HCT116 (cell line): ENCODE measurements at regions not wholly inside any gene's neighbourhood (a gene's known extent, or its start where the extent isn't known, plus 50 kb on each side); places are given as distances from the start of the nearest gene placed in this dataset.

ENCODE experiments used
- ATAC-seq: fragments of 200-7000 bp; cut with Tn5 transposase; 2 replicates; pipeline ENCODE4 v1.9.1; 2020; ENCODE audit warnings: mild to moderate bottlenecking, moderate library complexity
- BruUV-seq: library from RNA; stranded (reverse); fragments of 400-500 nt; replicated peaks from 2 replicates; lab custom pipeline; 2021; lab: Mats Ljungman, UMichigan
- CTCF ChIA-PET: fragments of 300-600 bp; sonication (Branson Sonifier 250); formaldehyde crosslinking; loops from one replicate; lab custom pipeline; 2021; ENCODE audit warnings: antibody characterized with exemption; lab: Charles Lee
- POLR2A ChIA-PET: fragments of 300-600, 350-600 bp; sonication (Branson Sonifier 250); formaldehyde crosslinking; loops from one replicate; lab custom pipeline; 2021; ENCODE audit warnings: antibody characterized with exemption; lab: Charles Lee
- RAD21 ChIA-PET, 2 experiments: fragments of 300-600 bp; sonication (Branson Sonifier 250); formaldehyde crosslinking; loops; one replicate each; lab custom pipeline; 2023; ENCODE audit warnings: low total read pairs in 2 of 2; ENCODE audit not compliant: uncharacterized antibody in 2 of 2, unreplicated experiment in 2 of 2, low non-redundant PET in 1 of 2; lab: Charles Lee
- DNase-seq: peaks from one replicate; pipeline ENCODE4 v3.0.0-alpha.2; 2010; ENCODE audit warnings: low read depth, low spot score
- H2AFZ ChIP-seq: fragments of 200-600 bp; shearing (Covaris generic), sonication (generic); 2 replicates; pipeline ENCODE4 v1.6.1; 2017; ENCODE audit warnings: low read depth, mixed run types, mixed read lengths, antibody characterized with exemption, low read length; ENCODE audit not compliant: poor library complexity, severe bottlenecking
- H3K27ac ChIP-seq: 2 replicates; pipeline ENCODE4 v1.5.1; 2012; ENCODE audit warnings: low read depth, low read length
- H3K27me3 ChIP-seq: fragments of 200-600 bp; sonication (generic); 2 replicates; pipeline ENCODE4 v1.6.1; 2016; ENCODE audit warnings: mixed run types, low read length, mixed read lengths; ENCODE audit not compliant: insufficient read depth
- H3K36me3 ChIP-seq, 2 experiments: fragments of 200-500 bp in 1 of 2; fragments of 200-600 bp in 1 of 2; sonication (Bioruptor generic) in 1 of 2; sonication (generic) in 1 of 2; 2 replicates each; pipeline versions ENCODE4 v1.5.1 to v1.6.1; 2014 to 2016; ENCODE audit warnings: low read length in 2 of 2, inconsistent platforms in 1 of 2, mixed read lengths in 1 of 2, mixed run types in 1 of 2; ENCODE audit not compliant: insufficient read depth in 2 of 2, control insufficient read depth in 1 of 2
- H3K4me1 ChIP-seq, 2 experiments: fragments of 200-600 bp in 1 of 2; sonication (generic) in 1 of 2; 2 replicates each; pipeline versions ENCODE4 v1.5.1 to v1.6.1; 2012 to 2017; ENCODE audit warnings: low read length in 2 of 2, inconsistent platforms in 1 of 2, mild to moderate bottlenecking in 1 of 2, mixed read lengths in 1 of 2, mixed run types in 1 of 2, moderate library complexity in 1 of 2; ENCODE audit not compliant: insufficient read depth in 2 of 2, control insufficient read depth in 1 of 2
- H3K4me2 ChIP-seq: fragments of 200-600 bp; sonication (generic); 2 replicates; pipeline ENCODE4 v1.6.1; 2017; ENCODE audit warnings: mixed run types, low read length, mixed read lengths
- H3K4me3 ChIP-seq, 2 experiments: fragments of 200-600 bp in 1 of 2; sonication (generic) in 1 of 2; replicated peaks in 1 of 2; 2 replicates each; pipeline ENCODE4 v1.5.1; 2011 to 2016; ENCODE audit warnings: low read length in 2 of 2, control low read depth in 1 of 2, low read depth in 1 of 2, mild to moderate bottlenecking in 1 of 2, mixed read lengths in 1 of 2, mixed run types in 1 of 2
- H3K79me2 ChIP-seq: fragments of 200-600 bp; sonication (generic); 2 replicates; pipeline ENCODE4 v1.6.1; 2017; ENCODE audit warnings: mild to moderate bottlenecking, mixed run types, low read length, moderate library complexity, mixed read lengths; ENCODE audit not compliant: insufficient read depth
- H3K9ac ChIP-seq: fragments of 200-600 bp; sonication (generic); 2 replicates; pipeline ENCODE4 v1.6.1; 2016; ENCODE audit warnings: low read length, mixed read lengths
- H3K9me2 ChIP-seq: fragments of 200-600 bp; sonication (generic), shearing (Covaris generic); 2 replicates; pipeline ENCODE4 v1.6.1; 2017; ENCODE audit warnings: mixed run types, mild to moderate bottlenecking, moderate library complexity; ENCODE audit not compliant: insufficient read depth
- H3K9me3 ChIP-seq, 2 experiments: fragments of 200-500 bp in 1 of 2; fragments of 200-600 bp in 1 of 2; sonication (Bioruptor generic) in 1 of 2; sonication (generic) in 1 of 2; 2 replicates each; pipeline ENCODE4 v1.6.1; 2014 to 2017; ENCODE audit warnings: low read length in 2 of 2, mixed read lengths in 2 of 2, inconsistent platforms in 1 of 2, low read depth in 1 of 2, mild to moderate bottlenecking in 1 of 2, mixed run types in 1 of 2, moderate library complexity in 1 of 2; ENCODE audit not compliant: control insufficient read depth in 1 of 2, insufficient read depth in 1 of 2
- H4K20me1 ChIP-seq: fragments of 200-600 bp; sonication (generic), shearing (Covaris generic); 2 replicates; pipeline ENCODE4 v1.6.1; 2017; ENCODE audit warnings: mixed run types, mild to moderate bottlenecking, moderate library complexity; ENCODE audit not compliant: insufficient read depth
- CBX3 ChIP-seq: IDR thresholded peaks from 2 replicates; pipeline ENCODE4 v1.6.1; 2012; ENCODE audit warnings: low read depth
- CEBPB ChIP-seq: IDR thresholded peaks from 2 replicates; pipeline ENCODE4 v1.6.1; 2012; ENCODE audit warnings: low read depth
- EGR1 ChIP-seq: IDR thresholded peaks from 2 replicates; pipeline ENCODE4 v1.6.1; 2012; ENCODE audit warnings: low read depth
- ELF1 ChIP-seq: IDR thresholded peaks from 2 replicates; pipeline ENCODE4 v1.6.1; 2012; ENCODE audit warnings: low read depth, borderline replicate concordance
- EZH2 ChIP-seq: fragments of 200-600 bp; sonication (generic); IDR thresholded peaks from 2 replicates; pipeline ENCODE4 v1.6.1; 2017; ENCODE audit warnings: antibody characterized with exemption, mixed run types
- EZH2phosphoT487 ChIP-seq: fragments of 200-600 bp; IDR thresholded peaks from 2 replicates; pipeline ENCODE4 v1.6.1; 2018; ENCODE audit warnings: antibody characterized with exemption, borderline replicate concordance
- FOSL1 ChIP-seq: IDR thresholded peaks from 2 replicates; pipeline ENCODE4 v1.6.1; 2012; ENCODE audit warnings: low read depth
- JUND ChIP-seq: IDR thresholded peaks from 2 replicates; pipeline ENCODE4 v1.6.1; 2012
- POLR2AphosphoS5 ChIP-seq: IDR thresholded peaks from 2 replicates; pipeline ENCODE4 v1.6.1; 2011; ENCODE audit warnings: mild to moderate bottlenecking, low read depth, low read length, moderate library complexity
- RAD21 ChIP-seq: IDR thresholded peaks from 2 replicates; pipeline ENCODE4 v1.6.1; 2012; ENCODE audit warnings: low read depth, mild to moderate bottlenecking
- REST ChIP-seq: IDR thresholded peaks from 2 replicates; pipeline ENCODE4 v1.6.1; 2012; ENCODE audit warnings: low read depth
- SIN3A ChIP-seq: IDR thresholded peaks from 2 replicates; pipeline ENCODE4 v1.6.1; 2012; ENCODE audit warnings: low read depth
- SRF ChIP-seq: IDR thresholded peaks from 2 replicates; pipeline ENCODE4 v1.6.1; 2012; ENCODE audit warnings: low read depth
- YY1 ChIP-seq: IDR thresholded peaks from 2 replicates; pipeline ENCODE4 v1.6.1; 2011; ENCODE audit warnings: low read length, low read depth, moderate library complexity, mild to moderate bottlenecking; ENCODE audit not compliant: insufficient replicate concordance; ENCODE audit errors: extremely low read depth
- intact Hi-C: fragments of 100-400 bp; cut with micrococcal nuclease; formaldehyde crosslinking; loops from 2 replicates; pipeline ENCODE4 v1.10.0; 2022
- TF ChIP-seq, protein P1 (sequence below): IDR thresholded peaks from 2 replicates; pipeline ENCODE4 v1.6.1; 2012

- Histone ChIP-seq H3K9me2 (no peaks in the 10 kb centered on the region), H3K4me1 (peaks cover 72 to 80% of the 10 kb centered on the region in 2 experiments), H3K4me2 (peak overlapping the region; percentile 52; the same call in 1 of the 2 replicates), H3K9me3 (no peaks in the 10 kb centered on the region), H3K27ac (peak overlapping the region; percentile 95), H3K27me3 (no peaks in the 10 kb centered on the region), H3K79me2 (peaks cover 28% of the 10 kb centered on the region), H3K36me3 (0 out of 4 replicates have a peak, but pooled peaks cover 0 to 4% of the 10 kb centered on the region in 2 experiments), H4K20me1 (no peaks in the 10 kb centered on the region), H2AFZ (no peak overlapping the region), H3K9ac (peak overlapping the region; percentile 62), H3K4me3 (no peak overlapping the region)
- ChIA-PET POLR2A (no interaction called here), CTCF (no interaction called here), RAD21 (no interaction called here)
- ATAC-seq (no peak), DNase-seq (no peak)
- intact Hi-C loops, result loop anchor here (5.0 kb wide), 1 partner anchor 686 kb away; no protein-coding TSS in a partner anchor
- BruUV-seq, result no TSS peak
- TF ChIP-seq EZH2phosphoT487, result no peak
- TF ChIP-seq, protein P1, sequence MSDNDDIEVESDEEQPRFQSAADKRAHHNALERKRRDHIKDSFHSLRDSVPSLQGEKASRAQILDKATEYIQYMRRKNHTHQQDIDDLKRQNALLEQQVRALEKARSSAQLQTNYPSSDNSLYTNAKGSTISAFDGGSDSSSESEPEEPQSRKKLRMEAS, result no peak
- no peak for TF ChIP-seq CEBPB
- TF ChIP-seq SRF, result no peak
- no peak for TF ChIP-seq CBX3
- no peak for TF ChIP-seq ELF1
- 0 out of 2 replicates have a peak, but pooled peaks have one; percentile 12 for TF ChIP-seq SIN3A
- no peak for TF ChIP-seq EGR1
These were observed 683.3 kb downstream of the IRS1 start for GRCh38 chr2:226116346-226116745.

DNA sequence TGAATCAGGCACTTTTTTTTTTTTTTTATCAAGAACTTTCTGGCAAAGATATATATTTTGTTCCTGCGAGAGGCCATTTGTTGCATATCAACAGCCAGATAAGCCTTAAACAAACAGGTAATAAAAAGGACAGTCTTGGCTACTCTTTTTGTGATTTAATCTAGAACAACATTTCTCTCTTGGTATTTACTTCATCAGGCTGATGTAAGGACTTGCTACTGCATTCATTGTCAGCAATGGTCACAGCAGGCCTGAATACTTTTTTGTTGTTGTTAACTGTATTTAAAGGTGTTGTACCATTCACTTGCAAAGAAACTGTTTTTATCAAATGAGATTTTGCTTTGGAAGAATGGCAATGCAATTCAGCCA, 683.8 kb downstream of the IRS1 start:
- ATAC-seq, result no peak

More for the DNA sequence above, 683.8 kb downstream of the IRS1 start:
- RAD21 ChIA-PET, result interaction anchor here in 1 of 2 experiments (1.1 kb wide), 1 partner anchor 52 kb away, joined by 3 read pairs; no protein-coding TSS in a partner anchor
- Histone ChIP-seq H3K27ac (peak overlapping the region; percentile 95), H3K79me2 (peaks cover 23% of the 10 kb centered on the region), H3K4me1 (peaks cover 66 to 74% of the 10 kb centered on the region in 2 experiments), H3K9me2 (no peaks in the 10 kb centered on the region), H3K9me3 (no peaks in the 10 kb centered on the region), H3K36me3 (0 out of 4 replicates have a peak, but pooled peaks cover 0 to 4% of the 10 kb centered on the region in 2 experiments), H3K9ac (peak overlapping the region; percentile 62), H4K20me1 (no peaks in the 10 kb centered on the region), H3K27me3 (no peaks in the 10 kb centered on the region), H2AFZ (no peak overlapping the region), H3K4me3 (no peak overlapping the region), H3K4me2 (peak overlapping the region; percentile 52)
- DNase-seq, result no peak
- TF ChIP-seq EZH2 (no peak), RAD21 (no peak), YY1 (no peak), EZH2phosphoT487 (no peak), FOSL1 (no peak), POLR2AphosphoS5 (no peak), SIN3A (no peak), REST (no peak), JUND (no peak), ELF1 (no peak), EGR1 (no peak)
- CTCF ChIA-PET, result no interaction called here
- intact Hi-C loops, result loop anchor here (1.0 to 5.0 kb wide), 7 partner anchors 69 to 869 kb away; no protein-coding TSS in a partner anchor
- no TSS peak for BruUV-seq
- POLR2A ChIA-PET, result interaction anchor here (0.7 to 2.0 kb wide), 5 partner anchors 52 to 537 kb away, joined by 3 to 11 read pairs (median 5); no protein-coding TSS in a partner anchor
